Endothelial cell (in vitro differentiated cells): ENCODE measurements at regions not wholly inside any gene's neighbourhood (a gene's known extent, or its start where the extent isn't known, plus 50 kb on each side); places are given as distances from the start of the nearest gene placed in this dataset.

Experiments
- DNase-seq: peaks from one replicate; pipeline ENCODE4 v3.0.0; 2021; ENCODE audit warnings: low spot score
- H3K27ac Mint-ChIP-seq: one replicate; pipeline ENCODE4 v1.8.0; 2021; ENCODE audit warnings: mixed read lengths, inconsistent platforms; ENCODE audit not compliant: unreplicated experiment
- H3K27me3 Mint-ChIP-seq: one replicate; pipeline ENCODE4 v1.8.0; 2021; ENCODE audit warnings: mild to moderate bottlenecking, moderate library complexity, mixed read lengths, inconsistent platforms; ENCODE audit not compliant: unreplicated experiment
- H3K36me3 Mint-ChIP-seq: one replicate; pipeline ENCODE4 v1.8.0; 2021; ENCODE audit warnings: mild to moderate bottlenecking, low read depth, mixed read lengths, inconsistent platforms; ENCODE audit not compliant: unreplicated experiment
- H3K4me1 Mint-ChIP-seq: one replicate; pipeline ENCODE4 v1.8.0; 2021; ENCODE audit warnings: mild to moderate bottlenecking, mixed read lengths, inconsistent platforms; ENCODE audit not compliant: unreplicated experiment
- H3K4me3 Mint-ChIP-seq: one replicate; pipeline ENCODE4 v1.8.0; 2021; ENCODE audit warnings: mild to moderate bottlenecking, mixed read lengths, inconsistent platforms; ENCODE audit not compliant: unreplicated experiment
- H3K9me3 Mint-ChIP-seq: one replicate; pipeline ENCODE4 v1.8.0; 2021; ENCODE audit warnings: mixed read lengths, inconsistent platforms; ENCODE audit not compliant: unreplicated experiment
- CTCF ChIP-seq: fragments of 200-600 bp; sonication (generic); IDR thresholded peaks from one replicate; pipeline ENCODE4 v1.5.0; 2021; ENCODE audit warnings: antibody characterized with exemption; ENCODE audit not compliant: unreplicated experiment

- H3K4me3 Mint-ChIP-seq = no peak overlapping the region
- no peaks in the 10 kb centered on the region for H3K9me3 Mint-ChIP-seq
- no peaks in the 10 kb centered on the region for H3K36me3 Mint-ChIP-seq
- no peaks in the 10 kb centered on the region for H3K4me1 Mint-ChIP-seq
- no peak overlapping the region for H3K27ac Mint-ChIP-seq
- no peak for DNase-seq
- no peak for TF ChIP-seq CTCF
- H3K27me3 Mint-ChIP-seq = no peaks in the 10 kb centered on the region
Measured at GRCh38 chr20:51938559-51939258, 136.4 kb upstream of the SALL4 start.

- Mint-ChIP-seq H3K4me1 (no peaks in the 10 kb centered on the region), H3K9me3 (no peaks in the 10 kb centered on the region), H3K36me3 (no peaks in the 10 kb centered on the region), H3K27ac (no peak overlapping the region), H3K4me3 (no peak overlapping the region), H3K27me3 (no peaks in the 10 kb centered on the region)
- TF ChIP-seq CTCF = no peak
- DNase-seq = no peak
Measured at GRCh38 chr20:51937779-51938178, 135.5 kb upstream of the SALL4 start.

- DNase-seq = no peak
- H3K27me3 Mint-ChIP-seq = no peaks in the 10 kb centered on the region
Measured at GRCh38 chr20:51936377-51936776, 134.1 kb upstream of the SALL4 start.

GRCh38 chr20:51935003-51935358 lies 132.7 kb upstream of the SALL4 start:
- no peak for TF ChIP-seq CTCF
- no peaks in the 10 kb centered on the region for H3K36me3 Mint-ChIP-seq
- H3K27me3 Mint-ChIP-seq = no peaks in the 10 kb centered on the region
- H3K27ac Mint-ChIP-seq = no peak overlapping the region
- H3K9me3 Mint-ChIP-seq = no peaks in the 10 kb centered on the region
- H3K4me3 Mint-ChIP-seq = no peak overlapping the region
- peaks cover 7% of the 10 kb centered on the region for H3K4me1 Mint-ChIP-seq
- no peak for DNase-seq

More at GRCh38 chr20:51936377-51936776, 134.1 kb upstream of the SALL4 start:
- no peak overlapping the region for H3K27ac Mint-ChIP-seq
- no peaks in the 10 kb centered on the region for H3K36me3 Mint-ChIP-seq
- peaks cover 3% of the 10 kb centered on the region for H3K4me1 Mint-ChIP-seq
- no peaks in the 10 kb centered on the region for H3K9me3 Mint-ChIP-seq
- H3K4me3 Mint-ChIP-seq = no peak overlapping the region
- TF ChIP-seq CTCF = no peak

- peaks cover 7% of the 10 kb centered on the region for H3K4me1 Mint-ChIP-seq
- no peak for TF ChIP-seq CTCF
- H3K27me3 Mint-ChIP-seq = no peaks in the 10 kb centered on the region
- DNase-seq = no peak
- no peaks in the 10 kb centered on the region for H3K9me3 Mint-ChIP-seq
- H3K4me3 Mint-ChIP-seq = no peak overlapping the region
- no peak overlapping the region for H3K27ac Mint-ChIP-seq
- H3K36me3 Mint-ChIP-seq = no peaks in the 10 kb centered on the region
Measured at GRCh38 chr20:51934301-51935002, 132.1 kb upstream of the SALL4 start.
